B cell (primary cell): ENCODE measurements at regions not wholly inside any gene's neighbourhood (a gene's known extent, or its start where the extent isn't known, plus 50 kb on each side); places are given as distances from the start of the nearest gene placed in this dataset.

ENCODE experiments used
- EZH2 ChIP-seq: IDR thresholded peaks from 2 replicates; pipeline ENCODE4 v1.6.1; 2012; ENCODE audit warnings: borderline replicate concordance, low read depth, mild to moderate bottlenecking, moderate library complexity, low read length; ENCODE audit not compliant: insufficient read depth, poor library complexity, severe bottlenecking
- TF ChIP-seq, protein P1 (sequence below): fragments of 200-600 bp; IDR thresholded peaks from one replicate; pipeline ENCODE4 v1.8.0; 2022; ENCODE audit warnings: antibody characterized with exemption, mild to moderate bottlenecking

DNA sequence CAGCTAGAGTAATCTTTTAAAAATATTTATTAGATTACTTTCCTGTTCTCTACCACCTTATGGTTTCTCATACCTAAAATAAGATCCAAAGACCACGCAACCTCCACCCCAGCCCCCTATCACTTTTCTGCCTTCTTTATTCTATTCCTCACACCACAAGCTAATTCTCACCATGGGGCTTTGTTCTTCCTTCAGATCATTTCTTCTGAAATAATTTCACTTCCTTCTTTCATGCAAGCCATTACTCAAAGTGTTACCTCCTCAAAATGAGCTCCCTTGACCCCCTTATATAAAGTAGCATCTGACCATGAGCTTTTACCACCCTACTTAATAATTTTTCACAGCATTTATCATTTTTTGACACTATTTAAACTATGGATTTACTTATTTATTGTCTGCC lies 233.2 kb upstream of the TMCO5A start:
- TF ChIP-seq, protein P1, sequence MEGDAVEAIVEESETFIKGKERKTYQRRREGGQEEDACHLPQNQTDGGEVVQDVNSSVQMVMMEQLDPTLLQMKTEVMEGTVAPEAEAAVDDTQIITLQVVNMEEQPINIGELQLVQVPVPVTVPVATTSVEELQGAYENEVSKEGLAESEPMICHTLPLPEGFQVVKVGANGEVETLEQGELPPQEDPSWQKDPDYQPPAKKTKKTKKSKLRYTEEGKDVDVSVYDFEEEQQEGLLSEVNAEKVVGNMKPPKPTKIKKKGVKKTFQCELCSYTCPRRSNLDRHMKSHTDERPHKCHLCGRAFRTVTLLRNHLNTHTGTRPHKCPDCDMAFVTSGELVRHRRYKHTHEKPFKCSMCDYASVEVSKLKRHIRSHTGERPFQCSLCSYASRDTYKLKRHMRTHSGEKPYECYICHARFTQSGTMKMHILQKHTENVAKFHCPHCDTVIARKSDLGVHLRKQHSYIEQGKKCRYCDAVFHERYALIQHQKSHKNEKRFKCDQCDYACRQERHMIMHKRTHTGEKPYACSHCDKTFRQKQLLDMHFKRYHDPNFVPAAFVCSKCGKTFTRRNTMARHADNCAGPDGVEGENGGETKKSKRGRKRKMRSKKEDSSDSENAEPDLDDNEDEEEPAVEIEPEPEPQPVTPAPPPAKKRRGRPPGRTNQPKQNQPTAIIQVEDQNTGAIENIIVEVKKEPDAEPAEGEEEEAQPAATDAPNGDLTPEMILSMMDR = no peak
- TF ChIP-seq EZH2 = no peak
